ENCODE measurements at regions not wholly inside any gene's neighbourhood (a gene's known extent, or its start where the extent isn't known, plus 50 kb on each side); places are given as distances from the start of the nearest gene placed in this dataset.

- Histone ChIP-seq H3K4me1 (ENCODE audit: control insufficient read depth, insufficient read depth, low read length) (no peaks in the 10 kb centered on the region), H2BK120ac (ENCODE audit: low read depth, low read length) (no peak overlapping the region), H3K4me3 (ENCODE audit: insufficient read depth, low read depth, low read length) (no peak overlapping the region), H4K5ac (ENCODE audit: low read depth, low read length) (no peak overlapping the region), H3K4me2 (ENCODE audit: low read depth, low read length) (no peak overlapping the region), H3K9ac (ENCODE audit: low read depth, low read length) (no peak overlapping the region), H2AK5ac (ENCODE audit: low read depth, low read length) (no peak overlapping the region), H2BK20ac (ENCODE audit: low read depth, low read length) (no peak overlapping the region), H4K91ac (ENCODE audit: insufficient read depth, low read depth, low read length) (no peak overlapping the region), H3K4ac (ENCODE audit: low read depth, low read length) (no peak overlapping the region), H3K36me3 (ENCODE audit: control insufficient read depth, insufficient read depth, low read length) (no peaks in the 10 kb centered on the region), H3K56ac (ENCODE audit: extremely low read depth, insufficient read depth, low read length) (no peak overlapping the region), H2BK15ac (ENCODE audit: low read depth, low read length) (no peak overlapping the region), H4K8ac (ENCODE audit: low read depth in 2 of 2, low read length in 2 of 2) (no peak overlapping the region), H2AFZ (replicated peaks; ENCODE audit: low read length, poor library complexity) (no peak overlapping the region), H3K27ac (ENCODE audit: insufficient read depth, low read length) (no peak overlapping the region), H3K18ac (ENCODE audit: low read depth, low read length) (no peak overlapping the region), H3K79me1 (ENCODE audit: low read depth in 1 of 2, low read length in 2 of 2) (no peaks in the 10 kb centered on the region), H4K20me1 (ENCODE audit: insufficient read depth, low read length) (no peaks in the 10 kb centered on the region), H3K9me1 (ENCODE audit: insufficient read depth, low read length) (no peaks in the 10 kb centered on the region), H3K9me3 (ENCODE audit: control insufficient read depth, insufficient read depth, low read length) (no peaks in the 10 kb centered on the region; the same call in 1 of the 2 replicates), H3K14ac (replicated peaks; ENCODE audit: low read depth, low read length) (no peak overlapping the region), H3K27me3 (ENCODE audit: control insufficient read depth, insufficient read depth, low read length) (no peaks in the 10 kb centered on the region), H2BK5ac (ENCODE audit: low read depth, low read length, poor library complexity, severe bottlenecking) (no peak overlapping the region), H3K23ac (ENCODE audit: low read depth, low read length) (no peak overlapping the region), H2AK9ac (replicated peaks; ENCODE audit: low read depth, low read length, poor library complexity) (no peak overlapping the region)
- ATAC-seq (ENCODE audit: low read depth), result no peak
- DNase-seq, result no peak
- ChIA-PET POLR2A (ENCODE audit: unreplicated experiment) (no interaction called here), CTCF (no interaction called here)
- 14% methylated on average over 2 of the region's 3 CpGs; no CpG with 5 or more reads in 1 of the 2 experiments for WGBS, 2 experiments (ENCODE audit: extremely low coverage in 2 of 2, insufficient read length in 1 of 2)
- TF ChIP-seq MAFK (IDR thresholded peaks at IDR 0.05; ENCODE audit: low read depth, low read length), result no peak
- TF ChIP-seq FOS (IDR thresholded peaks at IDR 0.05; ENCODE audit: low read depth, low read length), result no peak
- TF ChIP-seq RAD21 (IDR thresholded peaks at IDR 0.05; ENCODE audit: low read length), result no peak
- no peak for TF ChIP-seq NFE2L2 (IDR thresholded peaks at IDR 0.05; ENCODE audit: low read depth, low read length)
- TF ChIP-seq RCOR1 (IDR thresholded peaks at IDR 0.05; ENCODE audit: insufficient replicate concordance, low read length), result no peak
- TF ChIP-seq POLR2A (IDR thresholded peaks at IDR 0.05; ENCODE audit: low read depth, low read length), result no peak
- no peak for TF ChIP-seq CEBPB (IDR thresholded peaks at IDR 0.05; ENCODE audit: low read depth, low read length)
- TF ChIP-seq USF2 (IDR thresholded peaks at IDR 0.05; ENCODE audit: low read depth, low read length), result no peak
- no peak for TF ChIP-seq RFX5 (IDR thresholded peaks at IDR 0.05; ENCODE audit: low read depth, low read length)
- dilution Hi-C loops (cut with HindIII; ENCODE audit: low sequenced_read_pairs, unreplicated experiment) (no loop called here), intact Hi-C loops (cut with micrococcal nuclease) (no loop called here), in situ Hi-C loops (cut with MboI; ENCODE audit: low sequenced_read_pairs) (no loop called here)
- no TSS peak for BruUV-seq (replicated peaks)
Observed at GRCh38 chr3:135582800-135583199, 382.7 kb upstream of the PPP2R3A start.
